ENCODE measurements at regions not wholly inside any gene's neighbourhood (a gene's known extent, or its start where the extent isn't known, plus 50 kb on each side); places are given as distances from the start of the nearest gene placed in this dataset.
"Not testable (repeated sequence)": the region's sequence is repeated elsewhere in the genome, so short reads cannot be mapped to it uniquely, and the experiment has no call there.

- DNase-seq (ENCODE audit: low spot score): no peak
These were observed 368.0 kb upstream of the FAM98A start for GRCh38 chr2:33967103-33967502.

GRCh38 chr2:33958591-33958990, 359.5 kb upstream of the FAM98A start:
- DNase-seq (ENCODE audit: low spot score): no peak

GRCh38 chr2:33949371-33949770, 350.3 kb upstream of the FAM98A start:
- no peak for DNase-seq (ENCODE audit: low spot score)

GRCh38 chr2:33946193-33946592, 347.1 kb upstream of the FAM98A start:
- DNase-seq (ENCODE audit: low spot score): no peak

- no peak for DNase-seq (ENCODE audit: low spot score)
These were observed 334.1 kb upstream of the FAM98A start for GRCh38 chr2:33933203-33933602.

GRCh38 chr2:33931164-33931563, 332.1 kb upstream of the FAM98A start:
- DNase-seq (ENCODE audit: low spot score): no peak

GRCh38 chr2:33929467-33929866, 330.4 kb upstream of the FAM98A start:
- no peak for DNase-seq (ENCODE audit: low spot score)

- DNase-seq (ENCODE audit: low spot score): no peak
These were observed 328.7 kb upstream of the FAM98A start for GRCh38 chr2:33927756-33928155.

GRCh38 chr2:33925311-33925710, 326.2 kb upstream of the FAM98A start:
- no peak for DNase-seq (ENCODE audit: low spot score)

- no peak for DNase-seq (ENCODE audit: low spot score)
These were observed 325.6 kb upstream of the FAM98A start for GRCh38 chr2:33924586-33925169.

- no peak for DNase-seq (ENCODE audit: low spot score)
These were observed 318.2 kb upstream of the FAM98A start for GRCh38 chr2:33917252-33917651.

GRCh38 chr2:33913071-33913616, 314.0 kb upstream of the FAM98A start:
- DNase-seq (ENCODE audit: low spot score): no peak

- no peak for DNase-seq (ENCODE audit: low spot score)
These were observed 312.2 kb upstream of the FAM98A start for GRCh38 chr2:33911327-33911726.

GRCh38 chr2:33909945-33910695, 311.0 kb upstream of the FAM98A start:
- peak; percentile 15 for DNase-seq (ENCODE audit: low spot score)

- no peak for DNase-seq (ENCODE audit: low spot score)
These were observed 308.8 kb upstream of the FAM98A start for GRCh38 chr2:33907866-33908265.

GRCh38 chr2:33906129-33906528, 307.0 kb upstream of the FAM98A start:
- not testable (repeated sequence) for DNase-seq (ENCODE audit: low spot score)

- no peak for DNase-seq (ENCODE audit: low spot score)
These were observed 305.7 kb upstream of the FAM98A start for GRCh38 chr2:33904801-33905200.

- DNase-seq (ENCODE audit: low spot score): no peak
These were observed 304.6 kb upstream of the FAM98A start for GRCh38 chr2:33903701-33904100.

GRCh38 chr2:33903215-33903614, 304.1 kb upstream of the FAM98A start:
- DNase-seq (ENCODE audit: low spot score): no peak

- DNase-seq (ENCODE audit: low spot score): no peak
These were observed 301.5 kb upstream of the FAM98A start for GRCh38 chr2:33900610-33901009.

GRCh38 chr2:33897741-33898140, 298.6 kb upstream of the FAM98A start:
- no peak for DNase-seq (ENCODE audit: low spot score)

GRCh38 chr2:33893824-33894223, 294.7 kb upstream of the FAM98A start:
- no peak for DNase-seq (ENCODE audit: low spot score)

GRCh38 chr2:33891616-33892015, 292.5 kb upstream of the FAM98A start:
- DNase-seq (ENCODE audit: low spot score): no peak

- no peak for DNase-seq (ENCODE audit: low spot score)
These were observed 291.6 kb upstream of the FAM98A start for GRCh38 chr2:33890686-33891085.
